Nephron progenitor cell (in vitro differentiated cells): ENCODE measurements at regions not wholly inside any gene's neighbourhood (a gene's known extent, or its start where the extent isn't known, plus 50 kb on each side); places are given as distances from the start of the nearest gene placed in this dataset.

Source experiments
- DNase-seq: peaks from one replicate; pipeline ENCODE4 v3.0.0; 2021
- H3K27ac Mint-ChIP-seq: 2 replicates; pipeline ENCODE4 v1.8.0; 2021; ENCODE audit warnings: mild to moderate bottlenecking, moderate library complexity, mixed read lengths
- H3K27me3 Mint-ChIP-seq: 2 replicates; pipeline ENCODE4 v1.8.0; 2021; ENCODE audit warnings: mild to moderate bottlenecking, low read depth, mixed read lengths; ENCODE audit not compliant: poor library complexity
- H3K36me3 Mint-ChIP-seq: 2 replicates; pipeline ENCODE4 v1.8.0; 2021; ENCODE audit warnings: low read depth, mixed read lengths
- H3K4me1 Mint-ChIP-seq: 2 replicates; pipeline ENCODE4 v1.8.0; 2021; ENCODE audit warnings: mixed read lengths
- H3K4me3 Mint-ChIP-seq: 2 replicates; pipeline ENCODE4 v1.8.0; 2021; ENCODE audit warnings: mild to moderate bottlenecking, moderate library complexity, mixed read lengths
- H3K9me3 Mint-ChIP-seq: 2 replicates; pipeline ENCODE4 v1.8.0; 2021; ENCODE audit warnings: mild to moderate bottlenecking, moderate library complexity, mixed read lengths
- CTCF ChIP-seq: fragments of 200-600 bp; sonication (generic); IDR thresholded peaks from 2 replicates; pipeline ENCODE4 v1.5.0; 2021; ENCODE audit warnings: antibody characterized with exemption

GRCh38 chr14:73784181-73784987, 67.2 kb upstream of the PTGR2 start:
- Mint-ChIP-seq H3K4me1 (peaks cover 75% of the 10 kb centered on the region), H3K4me3 (peak overlapping the region; percentile 88), H3K9me3 (no peaks in the 10 kb centered on the region), H3K27me3 (no peaks in the 10 kb centered on the region), H3K36me3 (peaks cover 15% of the 10 kb centered on the region), H3K27ac (peak overlapping the region; percentile 99)
- DNase-seq = no peak
- no peak for TF ChIP-seq CTCF

GRCh38 chr14:73783107-73783727, 68.4 kb upstream of the PTGR2 start:
- DNase-seq = peak; percentile 72
- Mint-ChIP-seq H3K27me3 (no peaks in the 10 kb centered on the region), H3K4me1 (peaks cover 68% of the 10 kb centered on the region), H3K9me3 (no peaks in the 10 kb centered on the region), H3K27ac (peak overlapping the region; percentile 95), H3K4me3 (peak overlapping the region; percentile 65), H3K36me3 (peaks cover 20% of the 10 kb centered on the region)
- TF ChIP-seq CTCF = no peak

- H3K4me1 Mint-ChIP-seq = peaks cover 66% of the 10 kb centered on the region
- DNase-seq = no peak
- no peak overlapping the region for H3K4me3 Mint-ChIP-seq
- peak overlapping the region; percentile 95 for H3K27ac Mint-ChIP-seq
- no peak for TF ChIP-seq CTCF
- H3K36me3 Mint-ChIP-seq = peaks cover 22% of the 10 kb centered on the region
- no peaks in the 10 kb centered on the region for H3K9me3 Mint-ChIP-seq
- H3K27me3 Mint-ChIP-seq = no peaks in the 10 kb centered on the region
Observed at GRCh38 chr14:73782623-73783022, 68.4 kb upstream of the PNMA1 start.

GRCh38 chr14:73780896-73781295, 66.7 kb upstream of the PNMA1 start:
- peaks cover 4% of the 10 kb centered on the region for H3K27me3 Mint-ChIP-seq
- no peak for DNase-seq
- H3K36me3 Mint-ChIP-seq = peaks cover 26% of the 10 kb centered on the region
- H3K27ac Mint-ChIP-seq = no peak overlapping the region
- TF ChIP-seq CTCF = no peak
- no peak overlapping the region for H3K4me3 Mint-ChIP-seq
- H3K4me1 Mint-ChIP-seq = peaks cover 63% of the 10 kb centered on the region
- H3K9me3 Mint-ChIP-seq = no peaks in the 10 kb centered on the region

- peaks cover 58% of the 10 kb centered on the region for H3K4me1 Mint-ChIP-seq
Observed at GRCh38 chr14:73780391-73780790, 66.2 kb upstream of the PNMA1 start.

More at GRCh38 chr14:73780391-73780790, 66.2 kb upstream of the PNMA1 start:
- Mint-ChIP-seq H3K9me3 (no peaks in the 10 kb centered on the region), H3K4me3 (no peak overlapping the region), H3K27ac (no peak overlapping the region), H3K27me3 (peaks cover 4% of the 10 kb centered on the region), H3K36me3 (peaks cover 26% of the 10 kb centered on the region)
- no peak for DNase-seq
- TF ChIP-seq CTCF = no peak
